ENCODE measurements at regions not wholly inside any gene's neighbourhood (a gene's known extent, or its start where the extent isn't known, plus 50 kb on each side); places are given as distances from the start of the nearest gene placed in this dataset.

DNA sequence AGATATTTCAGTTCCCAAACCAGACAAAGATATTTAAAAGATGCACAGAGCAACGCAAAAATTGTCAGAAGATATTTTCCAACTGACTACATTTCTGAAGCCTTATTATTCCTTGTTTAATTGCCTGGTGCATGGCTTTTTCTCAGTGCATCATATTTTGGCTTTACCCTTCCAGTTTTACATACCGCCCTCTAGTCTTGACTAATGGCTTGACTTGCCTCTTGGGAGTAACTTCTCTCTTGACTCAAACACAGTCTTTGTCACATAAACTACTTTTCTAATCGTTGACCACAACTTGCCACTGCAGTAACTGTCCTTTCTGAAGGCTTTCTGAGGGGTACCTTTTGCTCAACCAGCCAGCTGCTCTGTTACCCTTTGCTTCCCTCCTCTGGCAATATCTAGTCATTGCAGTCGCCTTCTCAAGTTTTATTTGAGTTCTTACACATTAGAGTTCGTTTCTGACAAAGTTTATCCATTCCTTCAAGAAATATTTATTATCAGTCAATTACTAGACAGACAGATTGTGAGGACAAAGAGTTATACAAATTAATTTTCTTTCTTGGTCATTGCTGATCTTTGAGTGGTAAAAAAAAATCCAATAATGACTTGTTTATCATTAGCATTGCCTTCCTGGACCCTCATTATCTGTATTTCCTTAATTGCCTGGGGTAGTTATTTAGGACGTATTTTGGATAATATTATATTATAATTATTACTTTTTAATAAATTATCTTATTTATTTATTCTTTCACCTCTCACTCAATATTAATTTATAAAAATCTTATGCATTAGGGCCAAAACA is 506.9 kb upstream of the PCDH10 start:
- no peaks in the 10 kb centered on the region for H3K9me3 ChIP-seq
- H3K27me3 ChIP-seq: no peaks in the 10 kb centered on the region
- DNase-seq: no peak
- WGBS (ENCODE audit: insufficient coverage, low coverage, low lambda C conversion rate, missing lambda C conversion rate): 13% methylated on average over 6 of the region's 6 CpGs
- no peaks in the 10 kb centered on the region for H3K36me3 ChIP-seq
- TF ChIP-seq, protein P1, sequence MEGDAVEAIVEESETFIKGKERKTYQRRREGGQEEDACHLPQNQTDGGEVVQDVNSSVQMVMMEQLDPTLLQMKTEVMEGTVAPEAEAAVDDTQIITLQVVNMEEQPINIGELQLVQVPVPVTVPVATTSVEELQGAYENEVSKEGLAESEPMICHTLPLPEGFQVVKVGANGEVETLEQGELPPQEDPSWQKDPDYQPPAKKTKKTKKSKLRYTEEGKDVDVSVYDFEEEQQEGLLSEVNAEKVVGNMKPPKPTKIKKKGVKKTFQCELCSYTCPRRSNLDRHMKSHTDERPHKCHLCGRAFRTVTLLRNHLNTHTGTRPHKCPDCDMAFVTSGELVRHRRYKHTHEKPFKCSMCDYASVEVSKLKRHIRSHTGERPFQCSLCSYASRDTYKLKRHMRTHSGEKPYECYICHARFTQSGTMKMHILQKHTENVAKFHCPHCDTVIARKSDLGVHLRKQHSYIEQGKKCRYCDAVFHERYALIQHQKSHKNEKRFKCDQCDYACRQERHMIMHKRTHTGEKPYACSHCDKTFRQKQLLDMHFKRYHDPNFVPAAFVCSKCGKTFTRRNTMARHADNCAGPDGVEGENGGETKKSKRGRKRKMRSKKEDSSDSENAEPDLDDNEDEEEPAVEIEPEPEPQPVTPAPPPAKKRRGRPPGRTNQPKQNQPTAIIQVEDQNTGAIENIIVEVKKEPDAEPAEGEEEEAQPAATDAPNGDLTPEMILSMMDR (IDR thresholded peaks at IDR 0.05): peak; percentile 42 to 55 (median 49)
- no peak for TF ChIP-seq POLR2A (IDR thresholded peaks at IDR 0.05)
- ATAC-seq: peak; percentile 61 to 68 (median 64)
- no peaks in the 10 kb centered on the region for H3K4me1 ChIP-seq
- H3K27ac ChIP-seq: no peak overlapping the region
- no peak overlapping the region for H3K4me3 ChIP-seq
- intact Hi-C loops (cut with DNase I): no loop called here

DNA sequence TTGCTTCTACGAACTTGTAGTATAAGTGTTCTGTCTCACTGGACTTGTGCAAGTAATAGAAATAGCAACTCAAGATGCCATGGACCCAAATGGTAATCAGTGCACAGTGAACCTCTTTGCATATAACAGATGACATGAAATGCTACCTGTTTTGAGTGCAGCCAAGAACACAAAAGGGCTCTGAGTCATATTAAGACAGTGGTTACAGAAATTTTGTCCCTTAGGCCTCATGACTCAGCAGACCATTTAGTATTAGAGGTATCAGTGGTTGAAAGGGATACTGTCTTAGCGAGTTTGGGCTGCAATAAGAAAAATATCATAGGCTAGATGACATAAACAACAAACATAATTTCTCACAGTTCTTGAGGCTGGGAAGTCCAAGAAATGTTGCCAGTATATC is 502.9 kb upstream of the PCDH10 start:
- ATAC-seq (no peak), DNase-seq (no peak)
- Histone ChIP-seq H3K9me3 (no peaks in the 10 kb centered on the region), H3K27me3 (no peaks in the 10 kb centered on the region), H3K4me3 (no peak overlapping the region), H3K27ac (no peak overlapping the region), H3K36me3 (no peaks in the 10 kb centered on the region), H3K4me1 (no peaks in the 10 kb centered on the region)
- intact Hi-C loops (cut with DNase I): no loop called here
- TF ChIP-seq, protein P1 (IDR thresholded peaks at IDR 0.05): no peak
- TF ChIP-seq POLR2A (IDR thresholded peaks at IDR 0.05): no peak
- WGBS (ENCODE audit: insufficient coverage, low coverage, low lambda C conversion rate, missing lambda C conversion rate): 24% methylated on average over 2 of the region's 2 CpGs

GRCh38 chr4:132651196-132651595 is 497.9 kb upstream of the PCDH10 start:
- DNase-seq (no peak), ATAC-seq (no peak)
- Histone ChIP-seq H3K9me3 (no peaks in the 10 kb centered on the region), H3K27ac (no peak overlapping the region), H3K27me3 (no peaks in the 10 kb centered on the region), H3K4me1 (no peaks in the 10 kb centered on the region), H3K4me3 (no peak overlapping the region), H3K36me3 (no peaks in the 10 kb centered on the region)
- TF ChIP-seq, protein P1 (IDR thresholded peaks at IDR 0.05): no peak
- no peak for TF ChIP-seq POLR2A (IDR thresholded peaks at IDR 0.05)
- WGBS (ENCODE audit: insufficient coverage, low coverage, low lambda C conversion rate, missing lambda C conversion rate): 65% methylated on average over 2 of the region's 2 CpGs
- intact Hi-C loops (cut with DNase I): no loop called here

- no peak overlapping the region for H3K27ac ChIP-seq
- H3K4me3 ChIP-seq: no peak overlapping the region
- H3K27me3 ChIP-seq: no peaks in the 10 kb centered on the region
- no peak for DNase-seq
- TF ChIP-seq, protein P1 (IDR thresholded peaks at IDR 0.05): no peak
- TF ChIP-seq POLR2A (IDR thresholded peaks at IDR 0.05): no peak
- ATAC-seq: no peak
- no peaks in the 10 kb centered on the region for H3K4me1 ChIP-seq
- no peaks in the 10 kb centered on the region for H3K36me3 ChIP-seq
- H3K9me3 ChIP-seq: no peaks in the 10 kb centered on the region
- WGBS (ENCODE audit: insufficient coverage, low coverage, low lambda C conversion rate, missing lambda C conversion rate): 19% methylated on average over 1 of the region's 1 CpG
- intact Hi-C loops (cut with DNase I): no loop called here
Observed at GRCh38 chr4:132660181-132660580, 488.9 kb upstream of the PCDH10 start.

Data from right lobe of liver (tissue), 6 donors.